Central memory CD8-positive, alpha-beta T cell (primary cell): ENCODE measurements at regions not wholly inside any gene's neighbourhood (a gene's known extent, or its start where the extent isn't known, plus 50 kb on each side); places are given as distances from the start of the nearest gene placed in this dataset.

Experiments
- ATAC-seq: fragments of 150-1000 bp; cut with Tn5 transposase; replicated peaks from 2 replicates; pipeline ENCODE4 v1.10.0; 2022; ENCODE audit warnings: mild to moderate bottlenecking, moderate FRiP score, moderate number of reproducible peaks; ENCODE audit not compliant: poor library complexity, severe bottlenecking; ENCODE audit errors: extremely low read depth
- DNase-seq, 2 donors: peaks; one replicate each; pipeline ENCODE4 v3.0.0; 2021; ENCODE audit warnings: low spot score in 2 of 2
- H3K27ac Mint-ChIP-seq: one replicate; pipeline ENCODE4 v1.8.0; 2022; ENCODE audit warnings: low read depth, mild to moderate bottlenecking, moderate library complexity, mixed read lengths
- H3K27me3 Mint-ChIP-seq: one replicate; pipeline ENCODE4 v1.8.0; 2022; ENCODE audit warnings: mixed read lengths
- H3K36me3 Mint-ChIP-seq: one replicate; pipeline ENCODE4 v1.8.0; 2022; ENCODE audit warnings: mild to moderate bottlenecking, moderate library complexity, mixed read lengths; ENCODE audit not compliant: insufficient read depth
- H3K4me1 Mint-ChIP-seq: one replicate; pipeline ENCODE4 v1.8.0; 2022; ENCODE audit warnings: mixed read lengths
- H3K4me3 Mint-ChIP-seq: one replicate; pipeline ENCODE4 v1.8.0; 2022; ENCODE audit warnings: mild to moderate bottlenecking, moderate library complexity, mixed read lengths
- H3K9me3 Mint-ChIP-seq: one replicate; pipeline ENCODE4 v1.8.0; 2022; ENCODE audit warnings: mixed read lengths

DNA sequence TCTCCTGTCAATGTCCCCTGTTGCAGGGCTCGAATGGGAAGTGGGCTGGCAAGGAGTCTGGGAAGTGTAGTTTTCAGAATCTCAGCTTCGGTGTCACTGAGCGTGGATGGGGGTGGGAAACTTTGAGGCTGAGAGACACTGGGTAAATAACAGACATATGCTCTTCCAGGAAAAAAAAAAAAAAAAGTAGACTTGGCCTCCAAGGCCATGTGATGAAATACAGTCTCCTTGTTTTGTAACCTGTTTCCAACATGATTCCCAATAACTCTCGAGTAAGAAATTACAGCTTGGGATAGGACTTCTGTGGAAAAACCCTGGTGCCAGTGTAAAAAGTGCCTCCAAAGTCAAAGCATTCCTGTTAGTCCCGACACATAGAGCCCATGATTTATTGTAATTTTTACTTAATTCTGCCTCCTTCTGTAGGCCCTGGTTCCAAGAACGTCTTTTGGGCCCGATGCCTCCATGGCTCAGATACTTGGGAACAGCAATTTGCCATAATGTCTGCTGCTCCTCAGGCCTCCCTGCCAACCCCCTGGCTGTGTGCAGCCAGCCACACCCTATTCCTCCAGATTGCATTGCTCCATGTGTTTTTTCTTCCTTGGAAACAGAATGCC is 119.5 kb upstream of the TNC start:
- Mint-ChIP-seq H3K9me3 (no peaks in the 10 kb centered on the region), H3K4me1 (no peaks in the 10 kb centered on the region), H3K27me3 (peaks cover 55% of the 10 kb centered on the region), H3K36me3 (peaks cover 2% of the 10 kb centered on the region), H3K27ac (no peak overlapping the region), H3K4me3 (no peak overlapping the region)
- ATAC-seq, result no peak
- no peak for DNase-seq

DNA sequence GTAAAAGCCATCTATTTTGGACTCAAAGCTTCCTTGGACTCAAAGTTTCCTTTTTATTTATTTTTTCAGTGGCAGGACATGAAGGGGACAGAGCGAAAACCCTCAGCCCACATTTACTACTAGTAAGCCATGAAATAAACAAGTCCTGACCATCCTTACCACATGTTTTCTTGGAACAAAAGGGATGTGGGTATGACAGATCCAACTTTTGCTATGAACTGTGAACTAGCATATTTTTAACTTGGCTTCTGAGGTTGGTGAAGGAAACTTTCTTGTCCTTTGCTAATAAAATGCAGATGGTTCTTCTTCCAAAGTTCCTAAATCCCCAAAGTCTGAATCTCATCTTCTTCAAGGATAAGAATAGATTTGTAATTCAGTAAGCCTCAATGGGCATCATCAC is 122.7 kb upstream of the TNC start:
- no peaks in the 10 kb centered on the region for H3K4me1 Mint-ChIP-seq
- H3K27ac Mint-ChIP-seq, result no peak overlapping the region
- ATAC-seq (no peak), DNase-seq (no peak)
- H3K4me3 Mint-ChIP-seq, result no peak overlapping the region
- H3K27me3 Mint-ChIP-seq, result peaks cover 34% of the 10 kb centered on the region
- H3K9me3 Mint-ChIP-seq, result no peaks in the 10 kb centered on the region
- no peaks in the 10 kb centered on the region for H3K36me3 Mint-ChIP-seq

DNA sequence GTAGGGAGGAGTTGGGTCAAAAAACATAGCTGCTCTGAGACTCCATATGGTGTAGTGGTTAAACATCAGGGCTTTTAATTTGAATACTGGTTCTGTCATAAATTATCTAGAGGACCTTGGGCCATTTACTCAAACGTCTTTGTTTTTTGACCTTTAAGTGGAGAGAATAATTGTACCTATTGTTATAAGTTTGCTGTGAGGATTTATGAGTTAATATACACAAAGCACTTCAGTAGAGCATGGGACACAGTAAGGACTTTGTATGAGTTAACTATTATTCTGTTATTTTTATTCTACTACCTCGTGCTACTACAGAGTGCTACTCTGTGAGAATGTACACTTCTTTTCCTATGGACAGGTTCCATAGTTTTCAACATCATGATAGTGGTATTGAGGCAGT is 123.7 kb upstream of the TNC start:
- H3K36me3 Mint-ChIP-seq, result no peaks in the 10 kb centered on the region

GRCh38 chr9:115249488-115249887 is 131.5 kb upstream of the TNC start:
- no peak for DNase-seq
- peaks cover 24% of the 10 kb centered on the region for H3K27me3 Mint-ChIP-seq
- H3K36me3 Mint-ChIP-seq, result no peaks in the 10 kb centered on the region
- no peak overlapping the region for H3K27ac Mint-ChIP-seq
- no peaks in the 10 kb centered on the region for H3K4me1 Mint-ChIP-seq
- H3K9me3 Mint-ChIP-seq, result peaks cover 5% of the 10 kb centered on the region
- no peak overlapping the region for H3K4me3 Mint-ChIP-seq
- no peak for ATAC-seq

More for the DNA sequence above, 123.7 kb upstream of the TNC start:
- Mint-ChIP-seq H3K4me1 (no peaks in the 10 kb centered on the region), H3K4me3 (no peak overlapping the region), H3K27me3 (peaks cover 25% of the 10 kb centered on the region), H3K9me3 (no peaks in the 10 kb centered on the region), H3K27ac (no peak overlapping the region)
- ATAC-seq (no peak), DNase-seq (no peak)

GRCh38 chr9:115250621-115251032 is 132.7 kb upstream of the TNC start:
- Mint-ChIP-seq H3K27me3 (peaks cover 33% of the 10 kb centered on the region), H3K27ac (no peak overlapping the region), H3K4me3 (no peak overlapping the region), H3K9me3 (peaks cover 5% of the 10 kb centered on the region), H3K36me3 (no peaks in the 10 kb centered on the region), H3K4me1 (no peaks in the 10 kb centered on the region)
- no peak for ATAC-seq
- no peak for DNase-seq

- ATAC-seq (no peak), DNase-seq (no peak)
- H3K27ac Mint-ChIP-seq, result no peak overlapping the region
- no peak overlapping the region for H3K4me3 Mint-ChIP-seq
- no peaks in the 10 kb centered on the region for H3K4me1 Mint-ChIP-seq
- H3K9me3 Mint-ChIP-seq, result peaks cover 5% of the 10 kb centered on the region
- H3K27me3 Mint-ChIP-seq, result peaks cover 41% of the 10 kb centered on the region
- H3K36me3 Mint-ChIP-seq, result no peaks in the 10 kb centered on the region
These were observed 136.6 kb upstream of the TNC start for GRCh38 chr9:115254287-115255180.

- Mint-ChIP-seq H3K9me3 (peaks cover 4% of the 10 kb centered on the region), H3K36me3 (no peaks in the 10 kb centered on the region), H3K27ac (no peak overlapping the region), H3K27me3 (peaks cover 34% of the 10 kb centered on the region), H3K4me3 (no peak overlapping the region), H3K4me1 (no peaks in the 10 kb centered on the region)
- DNase-seq (no peak), ATAC-seq (no peak)
These were observed 143.7 kb upstream of the TNC start for GRCh38 chr9:115261656-115262081.

- peaks cover 4% of the 10 kb centered on the region for H3K9me3 Mint-ChIP-seq
- H3K27me3 Mint-ChIP-seq, result peaks cover 36% of the 10 kb centered on the region
- no peaks in the 10 kb centered on the region for H3K36me3 Mint-ChIP-seq
- DNase-seq, result no peak
- H3K27ac Mint-ChIP-seq, result no peak overlapping the region
- no peak for ATAC-seq
- no peaks in the 10 kb centered on the region for H3K4me1 Mint-ChIP-seq
- H3K4me3 Mint-ChIP-seq, result no peak overlapping the region
These were observed 144.5 kb upstream of the TNC start for GRCh38 chr9:115262477-115262876.

- no peak for DNase-seq
- no peak overlapping the region for H3K4me3 Mint-ChIP-seq
- H3K4me1 Mint-ChIP-seq, result no peaks in the 10 kb centered on the region
- ATAC-seq, result no peak
- peaks cover 4% of the 10 kb centered on the region for H3K9me3 Mint-ChIP-seq
- H3K27ac Mint-ChIP-seq, result no peak overlapping the region
- no peaks in the 10 kb centered on the region for H3K36me3 Mint-ChIP-seq
- peaks cover 36% of the 10 kb centered on the region for H3K27me3 Mint-ChIP-seq
These were observed 145.0 kb upstream of the TNC start for GRCh38 chr9:115262952-115263351.

DNA sequence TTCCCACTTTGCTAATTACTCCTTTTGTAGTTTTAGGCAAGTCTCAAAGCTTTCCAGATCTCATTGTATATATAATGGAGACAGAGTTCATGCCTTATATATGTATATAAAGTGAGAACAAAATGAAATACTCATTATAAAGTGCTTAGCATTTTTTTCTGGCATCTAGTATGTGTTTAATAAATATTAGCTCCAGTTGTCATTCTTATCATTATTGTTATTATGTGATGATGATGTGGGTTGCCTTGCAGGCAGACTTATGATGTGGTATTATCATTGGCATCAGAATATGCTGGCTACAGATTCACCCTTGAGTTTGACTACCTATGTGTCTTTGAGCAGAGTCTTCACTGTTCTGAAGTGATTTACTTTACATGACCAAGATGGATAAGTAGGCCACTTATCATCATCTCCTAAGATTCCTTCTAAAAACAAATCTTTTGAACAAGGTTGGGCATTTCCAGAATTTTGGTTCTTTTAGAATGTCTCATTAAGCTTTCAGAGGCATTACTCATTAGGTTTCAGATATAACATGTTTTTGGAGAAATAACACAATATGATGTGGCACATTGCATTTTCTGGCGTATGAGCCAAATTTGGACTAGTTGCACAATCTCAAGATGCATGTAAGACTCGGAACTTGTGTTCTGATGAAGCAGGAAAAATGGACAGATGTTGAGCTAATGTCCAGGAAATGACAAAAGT is 145.6 kb upstream of the TNC start:
- Mint-ChIP-seq H3K4me3 (no peak overlapping the region), H3K9me3 (peaks cover 4% of the 10 kb centered on the region), H3K36me3 (no peaks in the 10 kb centered on the region), H3K27me3 (peaks cover 36% of the 10 kb centered on the region), H3K4me1 (no peaks in the 10 kb centered on the region), H3K27ac (no peak overlapping the region)
- ATAC-seq (no peak), DNase-seq (no peak)

DNA sequence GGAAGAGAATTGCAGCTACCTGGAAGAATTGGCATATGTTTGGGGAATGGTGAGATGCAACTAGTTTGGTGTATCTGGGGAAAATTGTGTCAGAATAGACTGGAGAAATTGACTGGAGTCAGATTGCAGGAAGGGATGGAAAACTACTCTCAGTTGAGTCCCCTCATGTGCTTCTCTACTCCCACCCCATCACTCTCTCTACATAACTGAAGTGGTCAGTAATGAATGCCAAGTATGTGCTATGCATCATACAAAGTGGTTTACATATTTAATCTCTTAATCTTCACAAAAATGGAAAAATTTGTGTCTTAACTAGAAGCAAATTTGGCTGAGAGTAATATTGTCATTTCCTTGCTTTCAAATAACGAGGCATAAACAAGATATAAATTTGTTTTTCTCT is 146.4 kb upstream of the TNC start:
- Mint-ChIP-seq H3K27me3 (peaks cover 36% of the 10 kb centered on the region), H3K36me3 (no peaks in the 10 kb centered on the region), H3K9me3 (peaks cover 4% of the 10 kb centered on the region), H3K27ac (no peak overlapping the region), H3K4me3 (no peak overlapping the region), H3K4me1 (no peaks in the 10 kb centered on the region)
- DNase-seq (no peak), ATAC-seq (no peak)

DNA sequence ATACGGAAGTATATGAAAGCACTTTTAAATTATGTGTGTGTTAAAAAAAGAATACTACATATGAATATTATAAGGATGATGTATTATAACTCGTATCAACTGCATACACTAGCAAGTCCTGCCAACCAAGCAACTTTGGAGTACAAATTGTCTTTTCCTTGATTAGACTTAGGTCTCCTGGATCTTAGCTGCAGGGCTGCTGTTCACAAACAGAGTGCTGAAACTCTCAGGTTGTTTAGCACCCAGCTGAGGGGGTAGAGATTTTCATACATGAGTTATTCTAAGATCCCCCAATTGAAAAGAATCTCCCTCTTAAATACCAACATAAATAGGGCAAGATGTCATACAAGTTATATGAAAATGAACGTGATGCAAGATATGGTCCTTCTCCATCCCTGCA is 149.8 kb upstream of the TNC start:
- no peak for DNase-seq
- no peak overlapping the region for H3K4me3 Mint-ChIP-seq
- peaks cover 20% of the 10 kb centered on the region for H3K27me3 Mint-ChIP-seq
- H3K9me3 Mint-ChIP-seq, result peaks cover 4% of the 10 kb centered on the region
- no peak overlapping the region for H3K27ac Mint-ChIP-seq
- no peaks in the 10 kb centered on the region for H3K36me3 Mint-ChIP-seq
- no peak for ATAC-seq
- H3K4me1 Mint-ChIP-seq, result no peaks in the 10 kb centered on the region

DNA sequence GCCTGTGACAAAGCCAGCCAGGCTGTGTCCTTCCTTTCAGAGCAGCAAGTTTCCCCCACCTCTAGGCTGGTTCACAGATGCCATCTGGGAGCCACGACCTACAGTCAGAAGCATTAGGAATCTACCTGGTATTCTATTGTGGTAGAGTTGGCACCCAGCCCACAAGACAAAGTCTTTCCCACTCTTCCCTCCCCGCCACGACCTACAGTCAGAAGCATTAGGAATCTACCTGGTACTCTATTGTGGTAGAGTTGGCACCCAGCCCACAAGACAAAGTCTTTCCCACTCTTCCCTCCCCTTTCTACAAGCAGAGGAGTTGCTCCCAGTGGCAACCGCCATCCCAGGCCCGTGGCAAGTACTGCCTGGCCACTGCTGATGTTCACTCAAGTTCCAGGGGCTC is 157.8 kb upstream of the TNC start:
- ATAC-seq, result no peak
- Mint-ChIP-seq H3K4me3 (no peak overlapping the region), H3K9me3 (no peaks in the 10 kb centered on the region), H3K36me3 (no peaks in the 10 kb centered on the region), H3K27me3 (peaks cover 42% of the 10 kb centered on the region), H3K4me1 (no peaks in the 10 kb centered on the region), H3K27ac (no peak overlapping the region)
- DNase-seq, result no peak
